Psoas muscle (tissue), 7 donors: ENCODE measurements at regions not wholly inside any gene's neighbourhood (a gene's known extent, or its start where the extent isn't known, plus 50 kb on each side); places are given as distances from the start of the nearest gene placed in this dataset.

Experiments
- ATAC-seq, 4 donors: fragments of 200-7000 bp; cut with Tn5 transposase; one replicate each; pipeline ENCODE4 v1.9.1; 2020; ENCODE audit warnings: moderate library complexity in 3 of 4, mild to moderate bottlenecking in 2 of 4
- DNase-seq, 2 donors: peaks; one replicate each; pipeline ENCODE4 v3.0.0-alpha.2; 2020
- H3K27ac ChIP-seq: fragments of 200-600 bp; one replicate; pipeline ENCODE4 v1.8.0; 2022
- H3K27me3 ChIP-seq, 3 donors: fragments of 200-600 bp in 1 of 3; one replicate each; pipeline versions ENCODE4 v1.6.1 to v1.8.0; 2013 to 2022; ENCODE audit warnings: low read length in 2 of 3, mild to moderate bottlenecking in 2 of 3, moderate library complexity in 1 of 3; ENCODE audit not compliant: insufficient read depth in 3 of 3
- H3K36me3 ChIP-seq, 2 donors: fragments of 200-600 bp in 1 of 2; one replicate each; pipeline versions ENCODE4 v1.6.1 to v1.8.0; 2013 to 2022; ENCODE audit warnings: low read depth in 1 of 2, mild to moderate bottlenecking in 1 of 2, moderate library complexity in 1 of 2; ENCODE audit not compliant: insufficient read depth in 1 of 2
- H3K4me1 ChIP-seq: fragments of 200-600 bp; one replicate; pipeline ENCODE4 v1.8.0; 2022
- H3K4me3 ChIP-seq: fragments of 200-600 bp; one replicate; pipeline ENCODE4 v1.8.0; 2022; ENCODE audit warnings: mild to moderate bottlenecking
- H3K9me3 ChIP-seq: fragments of 200-600 bp; one replicate; pipeline ENCODE4 v1.8.0; 2022
- CTCF ChIP-seq: fragments of 200-600 bp; IDR thresholded peaks from one replicate; pipeline ENCODE4 v1.8.0; 2022; ENCODE audit warnings: antibody characterized with exemption
- WGBS, 3 donors: extraction: QIAGEN DNeasy Blood & Tissue Kit; methylation state at CpG; one replicate each; pipeline versions ENCODE4 v1.1.6 to v1.1.7; 2013; 5-methylcytosine and 5-hydroxymethylcytosine counted together
- intact Hi-C, 2 donors: fragments of 100-400 bp; cut with DNase I; formaldehyde crosslinking; loops; one replicate each; pipeline versions ENCODE4 v1.11.0 to v1.14.2; 2022
- donor health status: healthy with polysubstance abuse.
- donor health status: DM: no; HTN: no; CAD: no; lungs with moderate emphysema.
- donor health status: Bipolar disorder and iron deficiency.
- donor health status: healthy.
- donor health status: DM: yes; HTN: yes; CAD: no.
- donor health status: DM: no; HTN: no; CAD: no.
- donor health status: DM: yes; HTN: yes; CAD: no.

- H3K27ac ChIP-seq, result no peak overlapping the region
These were observed 167.1 kb upstream of the RAI14 start for GRCh38 chr5:34488984-34489383.

GRCh38 chr5:34490506-34491250 lies 165.4 kb upstream of the RAI14 start:
- intact Hi-C loops, result no loop called here
- H3K27me3 ChIP-seq, result no peaks in the 10 kb centered on the region
- TF ChIP-seq CTCF, result no peak
- 14 to 29% (median 16%) methylated on average over 4 to 7 of the region's 14 CpGs for WGBS, 3 donors
- H3K36me3 ChIP-seq, result no peaks in the 10 kb centered on the region
- H3K9me3 ChIP-seq, result peaks cover 6% of the 10 kb centered on the region
- H3K4me3 ChIP-seq, result no peak overlapping the region
- ATAC-seq (no peak), DNase-seq (no peak)
- no peaks in the 10 kb centered on the region for H3K4me1 ChIP-seq
- H3K27ac ChIP-seq, result no peak overlapping the region

More at GRCh38 chr5:34488984-34489383, 167.1 kb upstream of the RAI14 start:
- no peak for TF ChIP-seq CTCF
- DNase-seq (no peak), ATAC-seq (no peak)
- intact Hi-C loops, result loop anchor here (5.0 to 10.0 kb wide), 2 partner anchors 408 to 516 kb away; no protein-coding TSS in a partner anchor
- H3K9me3 ChIP-seq, result no peaks in the 10 kb centered on the region
- no peaks in the 10 kb centered on the region for H3K4me1 ChIP-seq
- H3K36me3 ChIP-seq, result no peaks in the 10 kb centered on the region
- no peaks in the 10 kb centered on the region for H3K27me3 ChIP-seq
- 41 to 57% (median 43%) methylated on average over 4 of the region's 4 CpGs for WGBS, 3 donors
- H3K4me3 ChIP-seq, result no peak overlapping the region

GRCh38 chr5:34491251-34491620 lies 164.9 kb upstream of the RAI14 start:
- no peaks in the 10 kb centered on the region for H3K27me3 ChIP-seq
- no peaks in the 10 kb centered on the region for H3K36me3 ChIP-seq
- ATAC-seq (no peak), DNase-seq (no peak)
- intact Hi-C loops, result no loop called here
- H3K9me3 ChIP-seq, result peaks cover 6% of the 10 kb centered on the region
- H3K4me3 ChIP-seq, result no peak overlapping the region
- H3K27ac ChIP-seq, result no peak overlapping the region
- TF ChIP-seq CTCF, result no peak
- no peaks in the 10 kb centered on the region for H3K4me1 ChIP-seq
- WGBS, 3 donors, result 70 to 73% (median 70%) methylated on average over 6 of the region's 6 CpGs

- no peaks in the 10 kb centered on the region for H3K36me3 ChIP-seq
- H3K9me3 ChIP-seq, result peaks cover 6% of the 10 kb centered on the region
- ATAC-seq (no peak), DNase-seq (no peak)
- no peak overlapping the region for H3K4me3 ChIP-seq
- WGBS, 3 donors, result 51 to 63% (median 60%) methylated on average over 3 of the region's 3 CpGs
- H3K27ac ChIP-seq, result no peak overlapping the region
- peaks cover 0 to 2% (median 0%) of the 10 kb centered on the region in 3 donors for H3K27me3 ChIP-seq
- no peaks in the 10 kb centered on the region for H3K4me1 ChIP-seq
- no peak for TF ChIP-seq CTCF
- intact Hi-C loops, result no loop called here
These were observed 161.9 kb upstream of the RAI14 start for GRCh38 chr5:34494111-34494755.
